Neural progenitor cell (in vitro differentiated cells): ENCODE measurements at regions not wholly inside any gene's neighbourhood (a gene's known extent, or its start where the extent isn't known, plus 50 kb on each side); places are given as distances from the start of the nearest gene placed in this dataset.

Experiments
- CTCF ChIP-seq: fragments of 200-600 bp; sonication (generic); IDR thresholded peaks from 2 replicates; pipeline ENCODE4 v1.5.1; 2017; ENCODE audit warnings: antibody characterized with exemption, mild to moderate bottlenecking
- EZH2 ChIP-seq: fragments of 200-600 bp; sonication (generic); IDR thresholded peaks from 2 replicates; pipeline ENCODE4 v1.6.1; 2017; ENCODE audit warnings: antibody characterized with exemption, mild to moderate bottlenecking, moderate library complexity

- no peak for TF ChIP-seq CTCF
- TF ChIP-seq EZH2, result no peak
These were observed 94.9 kb upstream of the TECRL start for GRCh38 chr4:64503945-64504675.
